SH-SY5Y (cell line): ENCODE measurements at regions not wholly inside any gene's neighbourhood (a gene's known extent, or its start where the extent isn't known, plus 50 kb on each side); places are given as distances from the start of the nearest gene placed in this dataset.

ENCODE experiments used
- GATA2 ChIP-seq: IDR thresholded peaks from 2 replicates; pipeline ENCODE4 v1.6.1; 2011; ENCODE audit warnings: mild to moderate bottlenecking, low read depth, low read length
- GATA3 ChIP-seq: IDR thresholded peaks from 2 replicates; pipeline ENCODE4 v1.6.1; 2011; ENCODE audit warnings: low read depth, mild to moderate bottlenecking, low read length, moderate library complexity

DNA sequence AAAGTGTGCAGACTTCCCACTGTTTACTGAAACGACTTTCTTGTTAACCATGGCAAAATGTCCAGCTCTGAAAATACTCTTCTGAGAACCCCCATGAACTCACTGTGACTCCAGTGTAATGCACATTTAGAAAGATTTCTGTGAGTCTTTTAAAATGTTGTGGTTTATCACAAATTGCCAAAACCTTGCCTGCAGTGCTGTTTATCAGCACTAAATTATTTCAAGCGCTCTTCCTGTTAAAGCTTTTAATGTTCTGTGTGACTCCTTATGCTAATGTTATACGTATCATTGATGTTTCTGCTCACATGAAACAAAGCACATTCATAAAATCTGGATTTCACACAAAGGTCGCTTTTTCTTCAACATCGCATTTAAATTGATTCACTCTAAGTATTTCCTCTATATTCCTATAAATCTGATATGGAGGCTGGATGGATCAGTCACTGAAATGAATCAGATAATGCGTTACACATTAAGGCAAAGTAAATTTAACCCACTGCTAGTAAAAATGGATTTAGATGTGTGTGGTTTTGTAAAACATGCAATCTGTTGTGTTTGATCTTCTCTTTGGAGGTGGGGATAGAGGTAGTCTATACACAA is 521.2 kb downstream of the NYAP2 start:
- no peak for TF ChIP-seq GATA2
- no peak for TF ChIP-seq GATA3
